Erythroblast (primary cell): ENCODE measurements at regions not wholly inside any gene's neighbourhood (a gene's known extent, or its start where the extent isn't known, plus 50 kb on each side); places are given as distances from the start of the nearest gene placed in this dataset.

Experiments
- GATA1 ChIP-seq: IDR thresholded peaks from 2 replicates; pipeline ENCODE4 v1.6.1; 2011; ENCODE audit warnings: low read depth, mild to moderate bottlenecking, control low read depth, low read length, moderate library complexity
- POLR2A ChIP-seq: IDR thresholded peaks from 2 replicates; pipeline ENCODE4 v1.6.1; 2011; ENCODE audit warnings: mild to moderate bottlenecking, low read length

GRCh38 chr17:70622368-70623260 is 453.3 kb downstream of the KCNJ2 start:
- no peak for TF ChIP-seq POLR2A
- TF ChIP-seq GATA1, result no peak
